ENCODE measurements at regions not wholly inside any gene's neighbourhood (a gene's known extent, or its start where the extent isn't known, plus 50 kb on each side); places are given as distances from the start of the nearest gene placed in this dataset.

- TF ChIP-seq CTCF (IDR thresholded peaks at IDR 0.05 in 4 of 5, conservative IDR thresholded peaks at IDR 0.05 in 1 of 5) (no peak), POLR2A (IDR thresholded peaks at IDR 0.05) (no peak)
These were observed 945.2 kb downstream of the GRID1 start for GRCh38 chr10:85421421-85421820.
